Activated CD4-positive, alpha-beta T cell treated with anti-CD3 and anti-CD28 coated beads, Interleukin-2, amount 10 ng/mL, durations not matched to agents 7 days and 5 days (primary cell): ENCODE measurements at regions not wholly inside any gene's neighbourhood (a gene's known extent, or its start where the extent isn't known, plus 50 kb on each side); places are given as distances from the start of the nearest gene placed in this dataset.
A peak's percentile ranks its signal among the peaks of the same experiment; 100 is the strongest.
"Not testable (repeated sequence)": the region's sequence is repeated elsewhere in the genome, so short reads cannot be mapped to it uniquely, and the experiment has no call there.

Experiments
- CTCF ChIA-PET: fragments of 350-600 bp; sonication (Branson Sonifier 250); formaldehyde crosslinking; loops from one replicate; lab custom pipeline; 2021; ENCODE audit warnings: antibody characterized with exemption; lab: Charles Lee
- POLR2A ChIA-PET: fragments of 350-600 bp; sonication (Branson Sonifier 250); formaldehyde crosslinking; loops from one replicate; lab custom pipeline; 2021; ENCODE audit warnings: antibody characterized with exemption; lab: Charles Lee
- DNase-seq: peaks from one replicate; pipeline ENCODE4 v3.0.0-alpha.2; 2020
- H3K27ac Mint-ChIP-seq: one replicate; pipeline ENCODE4 v1.8.0; 2021; ENCODE audit warnings: mild to moderate bottlenecking, moderate library complexity, mixed read lengths
- H3K27me3 Mint-ChIP-seq: one replicate; pipeline ENCODE4 v1.8.0; 2021; ENCODE audit warnings: mixed read lengths
- H3K36me3 Mint-ChIP-seq: one replicate; pipeline ENCODE4 v1.8.0; 2021; ENCODE audit warnings: low read depth, mixed read lengths
- H3K4me1 Mint-ChIP-seq: one replicate; pipeline ENCODE4 v1.8.0; 2021; ENCODE audit warnings: mixed read lengths
- H3K4me3 Mint-ChIP-seq: one replicate; pipeline ENCODE4 v1.8.0; 2021; ENCODE audit warnings: mild to moderate bottlenecking, moderate library complexity, mixed read lengths
- H3K9me3 Mint-ChIP-seq: one replicate; pipeline ENCODE4 v1.8.0; 2021; ENCODE audit warnings: mixed read lengths

DNA sequence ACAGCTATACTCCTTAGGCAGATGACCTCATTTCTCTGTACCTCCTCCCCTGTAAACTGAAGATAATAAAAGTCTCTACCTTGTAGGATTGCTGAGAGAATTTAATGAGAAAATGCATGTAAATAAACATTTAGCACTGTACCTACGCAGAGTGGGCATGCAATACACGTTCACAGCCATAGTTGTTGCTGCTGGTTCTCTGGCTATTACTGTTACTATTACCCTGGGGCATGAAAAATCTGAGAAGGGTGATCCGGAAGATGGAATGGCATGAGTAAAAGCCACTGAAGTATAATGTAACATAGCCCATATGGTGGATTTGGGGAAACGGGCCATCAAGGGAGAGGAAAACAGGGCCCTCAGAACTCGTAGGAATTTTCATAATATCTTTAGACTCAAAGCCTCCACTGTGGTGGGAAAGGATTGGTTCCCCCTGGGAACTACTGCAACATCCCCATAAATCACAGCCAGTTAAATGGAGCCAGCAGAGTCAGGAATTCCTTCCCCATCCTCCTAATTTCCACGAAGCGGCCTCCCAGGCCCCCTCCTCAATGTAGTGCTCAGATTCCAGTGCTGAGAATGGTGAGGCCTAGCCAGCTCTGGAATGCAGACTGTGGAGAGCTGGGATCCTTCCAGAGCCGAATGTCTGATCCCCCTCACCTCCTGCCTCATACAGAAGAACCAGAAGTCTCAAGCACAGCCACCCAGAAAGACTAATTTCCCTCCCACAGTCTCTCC, 205.3 kb downstream of the MN1 start:
- H3K27ac Mint-ChIP-seq, result no peak overlapping the region
- no peaks in the 10 kb centered on the region for H3K4me1 Mint-ChIP-seq
- POLR2A ChIA-PET, result no interaction called here
- H3K27me3 Mint-ChIP-seq, result peaks cover 2% of the 10 kb centered on the region
- no peaks in the 10 kb centered on the region for H3K36me3 Mint-ChIP-seq
- no peak for DNase-seq
- H3K9me3 Mint-ChIP-seq, result no peaks in the 10 kb centered on the region
- no peak overlapping the region for H3K4me3 Mint-ChIP-seq
- CTCF ChIA-PET, result no interaction called here

GRCh38 chr22:27597703-27598444, 203.7 kb downstream of the MN1 start:
- Mint-ChIP-seq H3K9me3 (no peaks in the 10 kb centered on the region), H3K27me3 (peaks cover 2% of the 10 kb centered on the region), H3K4me1 (no peaks in the 10 kb centered on the region), H3K27ac (no peak overlapping the region), H3K36me3 (no peaks in the 10 kb centered on the region), H3K4me3 (no peak overlapping the region)
- no peak for DNase-seq
- CTCF ChIA-PET, result no interaction called here
- POLR2A ChIA-PET, result interaction anchor here (0.6 kb wide), 1 partner anchor 791 kb away, joined by 7 read pairs; no protein-coding TSS in a partner anchor

DNA sequence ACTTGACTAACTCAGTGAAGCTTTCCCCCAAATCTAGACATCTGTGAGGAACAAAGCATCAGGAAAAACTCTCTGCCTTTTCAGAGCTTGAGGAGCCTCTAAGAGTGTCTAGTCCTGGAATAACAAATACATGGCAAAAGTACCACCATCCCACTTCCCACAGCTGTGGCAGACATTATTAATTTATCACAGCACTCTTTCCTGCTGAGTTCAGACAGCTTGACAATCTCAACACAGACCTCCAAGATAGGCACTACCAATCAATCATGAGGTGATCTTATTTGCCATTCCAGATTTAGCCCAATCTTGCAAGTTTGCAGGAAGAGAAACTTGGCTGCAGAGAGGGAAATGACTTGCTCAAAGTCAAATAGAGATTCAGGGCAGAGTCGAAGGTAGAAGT, 202.8 kb downstream of the MN1 start:
- H3K4me1 Mint-ChIP-seq, result no peaks in the 10 kb centered on the region
- DNase-seq, result no peak
- H3K27ac Mint-ChIP-seq, result no peak overlapping the region
- H3K4me3 Mint-ChIP-seq, result no peak overlapping the region
- H3K9me3 Mint-ChIP-seq, result no peaks in the 10 kb centered on the region
- ChIA-PET CTCF (no interaction called here), POLR2A (no interaction called here)
- H3K27me3 Mint-ChIP-seq, result peaks cover 2% of the 10 kb centered on the region
- no peaks in the 10 kb centered on the region for H3K36me3 Mint-ChIP-seq

- no peak overlapping the region for H3K4me3 Mint-ChIP-seq
- CTCF ChIA-PET, result interaction anchor here (0.8 kb wide), 1 partner anchor 1077 kb away, joined by 3 read pairs; no protein-coding TSS in a partner anchor
- no peak for DNase-seq
- H3K36me3 Mint-ChIP-seq, result no peaks in the 10 kb centered on the region
- no peaks in the 10 kb centered on the region for H3K4me1 Mint-ChIP-seq
- no peak overlapping the region for H3K27ac Mint-ChIP-seq
- peaks cover 2% of the 10 kb centered on the region for H3K27me3 Mint-ChIP-seq
- H3K9me3 Mint-ChIP-seq, result no peaks in the 10 kb centered on the region
- POLR2A ChIA-PET, result no interaction called here
These were observed 200.4 kb downstream of the MN1 start for GRCh38 chr22:27601195-27601594.

- CTCF ChIA-PET, result no interaction called here
- no peak for DNase-seq
- POLR2A ChIA-PET, result no interaction called here
- Mint-ChIP-seq H3K27me3 (peaks cover 2% of the 10 kb centered on the region), H3K27ac (no peak overlapping the region), H3K4me1 (no peaks in the 10 kb centered on the region), H3K36me3 (no peaks in the 10 kb centered on the region), H3K4me3 (no peak overlapping the region), H3K9me3 (no peaks in the 10 kb centered on the region)
These were observed 199.2 kb downstream of the MN1 start for GRCh38 chr22:27602390-27602789.

DNA sequence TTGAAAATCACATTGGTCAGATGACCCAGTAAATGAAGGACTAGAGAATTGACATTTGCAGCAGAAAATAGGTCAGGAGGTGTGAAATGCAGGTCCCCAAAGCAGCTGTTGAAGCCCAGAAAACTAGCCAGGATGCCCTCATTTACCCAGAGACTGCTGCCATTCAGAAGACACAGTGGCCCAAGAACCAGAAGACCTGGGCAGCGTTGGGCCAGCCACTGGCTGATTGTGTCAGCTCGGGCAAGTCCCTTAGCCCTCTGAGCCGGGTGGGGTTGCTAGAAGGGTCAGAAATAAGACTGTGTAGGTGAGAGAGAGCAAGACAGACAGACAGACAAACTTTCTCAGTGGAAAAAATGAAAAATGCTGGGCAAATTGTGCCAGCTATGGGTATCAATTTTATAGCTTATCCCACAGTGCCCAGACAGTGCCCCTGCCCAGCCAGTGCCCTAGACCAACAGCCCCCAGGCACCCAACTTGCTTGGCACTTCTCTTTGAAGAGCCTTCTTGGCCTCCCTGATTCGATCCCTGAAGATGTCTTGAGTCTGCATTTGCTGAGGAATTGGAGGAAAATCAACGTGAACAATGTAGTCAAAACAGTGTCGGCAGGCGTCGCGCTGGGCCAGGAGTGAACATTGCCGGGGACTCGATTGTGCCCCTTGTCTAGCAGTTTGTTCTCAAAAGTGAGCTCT, 198.3 kb downstream of the MN1 start:
- Mint-ChIP-seq H3K9me3 (no peaks in the 10 kb centered on the region), H3K27ac (no peak overlapping the region), H3K36me3 (no peaks in the 10 kb centered on the region), H3K4me1 (no peaks in the 10 kb centered on the region), H3K4me3 (no peak overlapping the region), H3K27me3 (no peaks in the 10 kb centered on the region)
- POLR2A ChIA-PET, result no interaction called here
- no peak for DNase-seq
- CTCF ChIA-PET, result no interaction called here

- Mint-ChIP-seq H3K4me1 (no peaks in the 10 kb centered on the region), H3K9me3 (no peaks in the 10 kb centered on the region), H3K27ac (no peak overlapping the region), H3K27me3 (no peaks in the 10 kb centered on the region), H3K36me3 (no peaks in the 10 kb centered on the region), H3K4me3 (no peak overlapping the region)
- CTCF ChIA-PET, result no interaction called here
- no peak for DNase-seq
- POLR2A ChIA-PET, result interaction anchor here (0.6 kb wide), 1 partner anchor 37 kb away, joined by 3 read pairs; no protein-coding TSS in a partner anchor
These were observed 197.8 kb downstream of the MN1 start for GRCh38 chr22:27603800-27604144.

DNA sequence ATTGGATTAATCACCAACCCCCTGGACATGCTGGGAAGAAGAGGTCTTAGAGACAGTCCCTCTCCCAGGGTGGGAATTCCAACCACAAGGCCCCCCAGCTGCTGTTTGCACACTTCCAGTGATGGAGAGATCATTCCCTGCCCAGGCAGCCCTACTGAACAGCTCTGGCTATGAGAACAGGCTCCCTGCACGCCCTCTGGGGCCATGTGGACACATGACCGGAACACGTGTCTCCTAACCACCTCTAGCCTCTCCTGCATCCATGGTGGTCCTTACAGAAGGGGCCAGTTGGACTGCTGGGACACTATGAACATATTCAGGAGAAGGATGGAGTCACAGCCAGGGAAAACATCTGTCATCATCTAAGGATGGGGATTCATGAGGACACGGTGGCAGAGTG, 196.2 kb downstream of the MN1 start:
- no peaks in the 10 kb centered on the region for H3K9me3 Mint-ChIP-seq
- ChIA-PET CTCF (no interaction called here), POLR2A (interaction anchor here (0.7 kb wide), 1 partner anchor 12 kb away, joined by 3 read pairs; no protein-coding TSS in a partner anchor)
- no peaks in the 10 kb centered on the region for H3K36me3 Mint-ChIP-seq
- H3K4me3 Mint-ChIP-seq, result no peak overlapping the region
- H3K27me3 Mint-ChIP-seq, result no peaks in the 10 kb centered on the region
- peak overlapping the region; percentile 60 for H3K27ac Mint-ChIP-seq
- H3K4me1 Mint-ChIP-seq, result no peaks in the 10 kb centered on the region
- DNase-seq, result no peak

GRCh38 chr22:27607750-27608149, 193.8 kb downstream of the MN1 start:
- POLR2A ChIA-PET, H3K36me3 Mint-ChIP-seq, H3K9me3 Mint-ChIP-seq, H3K4me3 Mint-ChIP-seq, H3K4me1 Mint-ChIP-seq, DNase-seq, H3K27me3 Mint-ChIP-seq, H3K27ac Mint-ChIP-seq: not testable (repeated sequence)
- CTCF ChIA-PET, result interaction anchor here (0.6 to 0.7 kb wide), 2 partner anchors 146 to 206 kb away, joined by 3 read pairs; no protein-coding TSS in a partner anchor

GRCh38 chr22:27609451-27609888, 192.1 kb downstream of the MN1 start:
- Mint-ChIP-seq H3K9me3 (no peaks in the 10 kb centered on the region), H3K36me3 (no peaks in the 10 kb centered on the region), H3K27me3 (peaks cover 16% of the 10 kb centered on the region), H3K4me1 (peaks cover 2% of the 10 kb centered on the region), H3K27ac (no peak overlapping the region), H3K4me3 (no peak overlapping the region)
- DNase-seq, result no peak
- POLR2A ChIA-PET, result no interaction called here
- CTCF ChIA-PET, result no interaction called here

DNA sequence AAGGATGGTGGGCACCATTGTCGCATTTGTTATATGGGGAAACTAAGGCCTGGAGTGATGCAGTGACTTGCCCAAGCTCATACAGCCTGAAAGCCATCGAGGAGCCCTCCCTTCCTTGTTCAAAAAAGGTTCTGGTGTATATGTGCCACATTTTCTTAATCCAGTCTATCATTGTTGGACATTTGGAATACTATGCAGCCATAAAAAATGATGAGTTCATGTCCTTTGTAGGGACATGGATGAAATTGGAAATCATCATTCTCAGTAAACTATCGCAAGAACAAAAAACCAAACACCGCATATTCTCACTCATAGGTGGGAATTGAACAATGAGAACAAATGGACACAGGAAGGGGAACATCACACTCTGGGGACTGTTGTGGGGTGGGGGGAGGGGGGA, 191.4 kb downstream of the MN1 start:
- CTCF ChIA-PET, H3K9me3 Mint-ChIP-seq, H3K4me1 Mint-ChIP-seq, H3K27ac Mint-ChIP-seq, H3K36me3 Mint-ChIP-seq, POLR2A ChIA-PET, DNase-seq, H3K4me3 Mint-ChIP-seq: not testable (repeated sequence)
- peaks cover 21% of the 10 kb centered on the region for H3K27me3 Mint-ChIP-seq

- H3K27ac Mint-ChIP-seq, result no peak overlapping the region
- CTCF ChIA-PET, result no interaction called here
These were observed 190.4 kb downstream of the MN1 start for GRCh38 chr22:27610863-27611786.

More at GRCh38 chr22:27610863-27611786, 190.4 kb downstream of the MN1 start:
- no peaks in the 10 kb centered on the region for H3K36me3 Mint-ChIP-seq
- H3K4me1 Mint-ChIP-seq, result peaks cover 2% of the 10 kb centered on the region
- POLR2A ChIA-PET, result no interaction called here
- H3K27me3 Mint-ChIP-seq, result peaks cover 21% of the 10 kb centered on the region
- no peak for DNase-seq
- no peak overlapping the region for H3K4me3 Mint-ChIP-seq
- no peaks in the 10 kb centered on the region for H3K9me3 Mint-ChIP-seq
